ENCODE measurements at regions not wholly inside any gene's neighbourhood (a gene's known extent, or its start where the extent isn't known, plus 50 kb on each side); places are given as distances from the start of the nearest gene placed in this dataset.

- TF ChIP-seq, protein P1, sequence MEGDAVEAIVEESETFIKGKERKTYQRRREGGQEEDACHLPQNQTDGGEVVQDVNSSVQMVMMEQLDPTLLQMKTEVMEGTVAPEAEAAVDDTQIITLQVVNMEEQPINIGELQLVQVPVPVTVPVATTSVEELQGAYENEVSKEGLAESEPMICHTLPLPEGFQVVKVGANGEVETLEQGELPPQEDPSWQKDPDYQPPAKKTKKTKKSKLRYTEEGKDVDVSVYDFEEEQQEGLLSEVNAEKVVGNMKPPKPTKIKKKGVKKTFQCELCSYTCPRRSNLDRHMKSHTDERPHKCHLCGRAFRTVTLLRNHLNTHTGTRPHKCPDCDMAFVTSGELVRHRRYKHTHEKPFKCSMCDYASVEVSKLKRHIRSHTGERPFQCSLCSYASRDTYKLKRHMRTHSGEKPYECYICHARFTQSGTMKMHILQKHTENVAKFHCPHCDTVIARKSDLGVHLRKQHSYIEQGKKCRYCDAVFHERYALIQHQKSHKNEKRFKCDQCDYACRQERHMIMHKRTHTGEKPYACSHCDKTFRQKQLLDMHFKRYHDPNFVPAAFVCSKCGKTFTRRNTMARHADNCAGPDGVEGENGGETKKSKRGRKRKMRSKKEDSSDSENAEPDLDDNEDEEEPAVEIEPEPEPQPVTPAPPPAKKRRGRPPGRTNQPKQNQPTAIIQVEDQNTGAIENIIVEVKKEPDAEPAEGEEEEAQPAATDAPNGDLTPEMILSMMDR (IDR thresholded peaks at IDR 0.05): no peak
- TF ChIP-seq POLR2A (IDR thresholded peaks at IDR 0.05): no peak
Observed at GRCh38 chr4:18128241-18128640, 106.7 kb upstream of the LCORL start.
